ENCODE measurements at regions not wholly inside any gene's neighbourhood (a gene's known extent, or its start where the extent isn't known, plus 50 kb on each side); places are given as distances from the start of the nearest gene placed in this dataset.

DNA sequence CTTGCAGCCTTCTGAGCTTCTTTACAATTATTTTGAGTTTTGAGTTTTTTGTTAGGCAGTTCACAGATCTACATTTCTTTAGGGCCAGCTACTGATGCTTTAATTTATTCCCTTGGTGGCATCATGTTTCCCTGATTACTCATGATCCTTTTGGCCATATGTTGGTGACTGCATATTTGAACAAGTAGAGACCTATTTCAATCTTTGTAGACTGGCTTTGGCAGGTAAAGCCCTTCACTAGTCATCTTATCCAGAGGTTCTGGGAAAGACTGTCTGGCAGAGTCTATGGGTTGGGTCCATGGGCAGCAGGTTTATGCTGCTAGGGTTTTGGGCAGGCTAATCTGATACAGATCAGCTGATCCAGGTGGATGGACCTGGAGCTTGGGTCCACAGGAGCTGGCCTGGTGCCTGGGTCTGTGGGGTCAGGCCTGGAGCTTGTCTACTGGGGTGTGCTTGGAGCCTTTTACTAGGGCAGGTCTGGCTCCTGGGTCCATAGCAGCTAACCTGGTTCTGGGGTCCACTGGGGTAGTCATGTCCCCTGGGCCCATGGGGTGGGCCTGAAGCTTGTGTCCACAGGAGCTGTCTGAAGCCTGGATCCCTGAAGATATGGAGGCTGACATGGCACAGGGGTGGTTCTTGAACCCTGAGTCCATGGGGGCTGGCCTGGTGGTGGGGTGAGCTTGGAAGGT is 72.7 kb downstream of the GPR85 start:
- ChIA-PET CTCF (ENCODE audit: partially characterized antibody) (interaction anchor here (0.8 to 1.4 kb wide), 3 partner anchors 11 to 146 kb away, joined by 3 to 4 read pairs (median 3); no protein-coding TSS in a partner anchor), POLR2A (ENCODE audit: partially characterized antibody) (no interaction called here)
- no peak for FAIRE-seq

More for the DNA sequence above, 72.7 kb downstream of the GPR85 start:
- H3K79me1 ChIP-seq (ENCODE audit: low read depth, low read length), result no peaks in the 10 kb centered on the region
- H3K14ac ChIP-seq (ENCODE audit: insufficient read length), result no peak overlapping the region
- H3K36me3 ChIP-seq (ENCODE audit: control insufficient read depth in 2 of 4, insufficient read depth in 4 of 4, low read length in 3 of 4), result no peaks in the 10 kb centered on the region
- H3K4me2 ChIP-seq (ENCODE audit: insufficient read depth in 1 of 2, low read depth in 2 of 2, low read length in 2 of 2), result no peak overlapping the region
- H3K4ac ChIP-seq (replicated peaks; ENCODE audit: insufficient read length, low read depth, low read length), result no peak overlapping the region
- no peak overlapping the region for H2BK5ac ChIP-seq (ENCODE audit: low read depth, low read length)
- no peaks in the 10 kb centered on the region for H3K4me1 ChIP-seq (replicated peaks in 1 of 4; ENCODE audit: control insufficient read depth in 3 of 4, insufficient read depth in 4 of 4, low read length in 3 of 4)
- H3K4me3 ChIP-seq (ENCODE audit: extremely low read depth in 1 of 4, insufficient read depth in 2 of 4, low read depth in 3 of 4, low read length in 4 of 4), result no peak overlapping the region
- H3K9me3 ChIP-seq (ENCODE audit: insufficient read depth in 2 of 2, low read depth in 1 of 2, low read length in 1 of 2), result no peaks in the 10 kb centered on the region; a peak in 1 of 4 replicates
- H2BK120ac ChIP-seq (replicated peaks; ENCODE audit: low read depth, low read length), result no peak overlapping the region
- H3K56ac ChIP-seq (replicated peaks; ENCODE audit: insufficient read length, low read depth, low read length), result no peak overlapping the region
- no peak overlapping the region for H4K8ac ChIP-seq (ENCODE audit: extremely low read depth, insufficient read depth, low read length)
- H2AK5ac ChIP-seq (ENCODE audit: low read depth, low read length), result no peak overlapping the region
- no peak overlapping the region for H3K9ac ChIP-seq (replicated peaks in 1 of 4; ENCODE audit: extremely low read depth in 1 of 4, low read depth in 3 of 4, low read length in 3 of 4)
- no peak for DNase-seq (ENCODE audit: low read depth in 1 of 2, low spot score in 2 of 2)
- no peaks in the 10 kb centered on the region for H3K23me2 ChIP-seq (ENCODE audit: low read depth, low read length)
- no peaks in the 10 kb centered on the region for H3K79me2 ChIP-seq (ENCODE audit: control insufficient read depth in 1 of 2, insufficient read depth in 2 of 2, low read length in 2 of 2)
- no peak for TF ChIP-seq CBX8 (IDR thresholded peaks at IDR 0.05; ENCODE audit: borderline replicate concordance, low read depth, low read length)
- no peak for TF ChIP-seq RAD21 (IDR thresholded peaks at IDR 0.05 in 1 of 2, conservative IDR thresholded peaks at IDR 0.05 in 1 of 2; ENCODE audit: low read depth in 2 of 2, low read length in 2 of 2)
- no peak for TF ChIP-seq SP1 (IDR thresholded peaks at IDR 0.05; ENCODE audit: low read depth, low read length)
- no peak for TF ChIP-seq SP4 (IDR thresholded peaks at IDR 0.05; ENCODE audit: low read length)
- TF ChIP-seq CBX5 (IDR thresholded peaks at IDR 0.05; ENCODE audit: low read depth, low read length), result no peak
- no peak for TF ChIP-seq EP300 (IDR thresholded peaks at IDR 0.05; ENCODE audit: borderline replicate concordance in 1 of 2, low read depth in 2 of 2, low read length in 2 of 2)
- no peak for TF ChIP-seq SIN3A (conservative IDR thresholded peaks at IDR 0.05 in 1 of 2, IDR thresholded peaks at IDR 0.05 in 1 of 2; ENCODE audit: low read depth in 1 of 2, low read length in 2 of 2)
- no peak for TF ChIP-seq SIRT6 (IDR thresholded peaks at IDR 0.05; ENCODE audit: low read length)
- TF ChIP-seq POLR2AphosphoS5 (IDR thresholded peaks at IDR 0.05; ENCODE audit: low read depth, low read length), result no peak
- no peak for TF ChIP-seq HDAC2 (IDR thresholded peaks at IDR 0.05; ENCODE audit: borderline replicate concordance in 1 of 2, low read depth in 2 of 2, low read length in 2 of 2)
- TF ChIP-seq, protein P1, sequence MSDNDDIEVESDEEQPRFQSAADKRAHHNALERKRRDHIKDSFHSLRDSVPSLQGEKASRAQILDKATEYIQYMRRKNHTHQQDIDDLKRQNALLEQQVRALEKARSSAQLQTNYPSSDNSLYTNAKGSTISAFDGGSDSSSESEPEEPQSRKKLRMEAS (IDR thresholded peaks at IDR 0.05), result no peak
- no peak for TF ChIP-seq BRCA1 (IDR thresholded peaks at IDR 0.05; ENCODE audit: low read depth, low read length)
- no peak overlapping the region for H3K23ac ChIP-seq (ENCODE audit: insufficient read length)
- H4K5ac ChIP-seq (ENCODE audit: insufficient read length, low read depth, low read length), result no peak overlapping the region
- H2AFZ ChIP-seq (ENCODE audit: low read length), result no peak overlapping the region
- no peak overlapping the region for H2BK15ac ChIP-seq (ENCODE audit: low read length)
- H3K27me3 ChIP-seq (replicated peaks in 1 of 4; ENCODE audit: control insufficient read depth in 3 of 4, extremely low read depth in 1 of 4, insufficient read depth in 3 of 4, low read length in 3 of 4), result no peaks in the 10 kb centered on the region
- no peak overlapping the region for H3K18ac ChIP-seq (ENCODE audit: extremely low read depth, low read length)
- no peaks in the 10 kb centered on the region for H4K20me1 ChIP-seq (replicated peaks in 1 of 2; ENCODE audit: control insufficient read depth in 1 of 2, insufficient read depth in 2 of 2, low read length in 2 of 2)
- no peak overlapping the region for H2BK20ac ChIP-seq (ENCODE audit: low read length)
- no peak overlapping the region for H4K91ac ChIP-seq (replicated peaks; ENCODE audit: insufficient read length, low read length)
- H2BK12ac ChIP-seq (ENCODE audit: low read depth, low read length), result no peak overlapping the region
- H3K27ac ChIP-seq (ENCODE audit: low read depth, low read length), result no peak overlapping the region
